Osteocyte (in vitro differentiated cells): ENCODE measurements at regions not wholly inside any gene's neighbourhood (a gene's known extent, or its start where the extent isn't known, plus 50 kb on each side); places are given as distances from the start of the nearest gene placed in this dataset.
"Not testable (repeated sequence)": the region's sequence is repeated elsewhere in the genome, so short reads cannot be mapped to it uniquely, and the experiment has no call there.

Experiments
- DNase-seq: peaks from one replicate; pipeline ENCODE4 v3.0.0; 2021; ENCODE audit warnings: mixed read lengths; ENCODE audit not compliant: unreplicated experiment; ENCODE audit errors: extremely low spot score
- H3K27ac Mint-ChIP-seq: one replicate; pipeline ENCODE4 v1.8.0; 2021; ENCODE audit warnings: mild to moderate bottlenecking, mixed read lengths; ENCODE audit not compliant: unreplicated experiment
- H3K27me3 Mint-ChIP-seq: one replicate; pipeline ENCODE4 v1.8.0; 2021; ENCODE audit warnings: mixed read lengths; ENCODE audit not compliant: unreplicated experiment
- H3K36me3 Mint-ChIP-seq: one replicate; pipeline ENCODE4 v1.8.0; 2021; ENCODE audit warnings: mixed read lengths; ENCODE audit not compliant: unreplicated experiment
- H3K4me1 Mint-ChIP-seq: one replicate; pipeline ENCODE4 v1.8.0; 2021; ENCODE audit warnings: mixed read lengths; ENCODE audit not compliant: unreplicated experiment
- H3K4me3 Mint-ChIP-seq: one replicate; pipeline ENCODE4 v1.8.0; 2021; ENCODE audit warnings: mild to moderate bottlenecking, moderate library complexity, mixed read lengths; ENCODE audit not compliant: unreplicated experiment
- H3K9me3 Mint-ChIP-seq: one replicate; pipeline ENCODE4 v1.8.0; 2021; ENCODE audit warnings: mixed read lengths; ENCODE audit not compliant: unreplicated experiment
- CTCF ChIP-seq: fragments of 200-600 bp; sonication (generic); IDR thresholded peaks from 2 replicates; pipeline ENCODE4 v1.5.0; 2021; ENCODE audit warnings: antibody characterized with exemption, mild to moderate bottlenecking, moderate library complexity

- no peak overlapping the region for H3K27ac Mint-ChIP-seq
- H3K4me3 Mint-ChIP-seq, result no peak overlapping the region
- DNase-seq, result no peak
- no peak for TF ChIP-seq CTCF
- no peaks in the 10 kb centered on the region for H3K36me3 Mint-ChIP-seq
- no peaks in the 10 kb centered on the region for H3K27me3 Mint-ChIP-seq
- H3K4me1 Mint-ChIP-seq, result peaks cover 3% of the 10 kb centered on the region
- peaks cover 11% of the 10 kb centered on the region for H3K9me3 Mint-ChIP-seq
Observed at GRCh38 chr3:115292677-115293165, 145.6 kb upstream of the ZBTB20 start.

GRCh38 chr3:115293321-115293720, 146.2 kb upstream of the ZBTB20 start:
- Mint-ChIP-seq H3K27me3 (no peaks in the 10 kb centered on the region), H3K9me3 (peaks cover 6% of the 10 kb centered on the region), H3K4me1 (peaks cover 3% of the 10 kb centered on the region), H3K27ac (no peak overlapping the region), H3K36me3 (no peaks in the 10 kb centered on the region), H3K4me3 (no peak overlapping the region)
- DNase-seq, result no peak
- TF ChIP-seq CTCF, result no peak

- no peak for DNase-seq
- Mint-ChIP-seq H3K27ac (no peak overlapping the region), H3K4me1 (peaks cover 6% of the 10 kb centered on the region), H3K27me3 (no peaks in the 10 kb centered on the region), H3K36me3 (no peaks in the 10 kb centered on the region), H3K4me3 (no peak overlapping the region), H3K9me3 (no peaks in the 10 kb centered on the region)
- TF ChIP-seq CTCF, result no peak
Observed at GRCh38 chr3:115301364-115301860, 154.3 kb upstream of the ZBTB20 start.

- H3K27ac Mint-ChIP-seq, H3K27me3 Mint-ChIP-seq, H3K4me1 Mint-ChIP-seq, H3K4me3 Mint-ChIP-seq, DNase-seq, H3K9me3 Mint-ChIP-seq, H3K36me3 Mint-ChIP-seq: not testable (repeated sequence)
Observed at GRCh38 chr3:115317953-115318352, 170.9 kb upstream of the ZBTB20 start.

GRCh38 chr3:115321400-115321805, 174.3 kb upstream of the ZBTB20 start:
- TF ChIP-seq CTCF, result no peak
- no peak for DNase-seq
- no peaks in the 10 kb centered on the region for H3K9me3 Mint-ChIP-seq
- peaks cover 12% of the 10 kb centered on the region for H3K4me1 Mint-ChIP-seq
- no peak overlapping the region for H3K4me3 Mint-ChIP-seq
- no peak overlapping the region for H3K27ac Mint-ChIP-seq
- H3K27me3 Mint-ChIP-seq, result no peaks in the 10 kb centered on the region
- no peaks in the 10 kb centered on the region for H3K36me3 Mint-ChIP-seq

- Mint-ChIP-seq H3K4me3 (no peak overlapping the region), H3K27ac (no peak overlapping the region), H3K4me1 (peaks cover 12% of the 10 kb centered on the region), H3K9me3 (no peaks in the 10 kb centered on the region), H3K36me3 (no peaks in the 10 kb centered on the region), H3K27me3 (no peaks in the 10 kb centered on the region)
- DNase-seq, result no peak
- no peak for TF ChIP-seq CTCF
Observed at GRCh38 chr3:115322901-115323300, 175.8 kb upstream of the ZBTB20 start.
